GM04504 (cell line): ENCODE measurements at regions not wholly inside any gene's neighbourhood (a gene's known extent, or its start where the extent isn't known, plus 50 kb on each side); places are given as distances from the start of the nearest gene placed in this dataset.
"Not testable (repeated sequence)": the region's sequence is repeated elsewhere in the genome, so short reads cannot be mapped to it uniquely, and the experiment has no call there.

Experiments
- DNase-seq: peaks from one replicate; pipeline ENCODE4 v3.0.0-alpha.2; 2012; ENCODE audit warnings: low read depth

- no peak for DNase-seq
These were observed 353.2 kb downstream of the PRR16 start for GRCh38 chr5:120817044-120817985.

DNA sequence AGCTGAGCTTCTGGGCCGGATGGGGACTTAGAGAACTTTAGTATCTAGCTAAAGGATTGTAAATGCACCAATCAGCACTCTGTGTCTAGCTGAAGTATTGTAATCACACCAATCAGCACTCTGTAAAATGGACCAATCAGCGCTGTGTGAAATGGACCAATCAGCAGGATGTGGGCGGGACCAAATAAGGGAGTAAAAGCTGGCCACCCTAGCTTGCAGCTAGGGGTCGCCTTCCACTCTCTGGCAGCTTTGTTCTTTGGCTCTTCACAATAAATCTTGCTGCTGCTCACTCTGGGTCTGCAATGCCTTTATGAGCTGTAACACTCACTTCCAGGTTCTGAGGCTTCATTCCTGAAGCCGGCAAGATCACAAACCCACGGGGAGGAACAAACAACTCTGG, 354.0 kb downstream of the PRR16 start:
- no peak for DNase-seq

DNA sequence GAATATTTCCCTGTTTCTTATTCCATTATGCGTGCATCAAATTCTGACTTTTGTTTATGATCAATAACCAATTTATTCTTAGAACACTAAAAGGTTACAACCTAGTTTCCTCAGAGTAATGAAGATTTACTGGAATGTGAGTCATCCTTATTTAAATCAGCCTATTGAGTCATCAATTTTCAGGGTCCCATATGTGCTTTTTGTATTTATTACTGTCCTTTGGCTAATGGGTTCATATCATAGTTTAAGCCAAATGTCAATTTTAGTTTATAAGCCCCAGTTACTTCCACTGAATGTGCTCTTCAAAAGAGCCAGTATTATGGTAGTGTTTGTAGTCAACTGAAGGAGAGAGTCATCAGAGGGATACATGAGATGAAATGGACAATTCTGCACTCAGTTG, 359.2 kb downstream of the PRR16 start:
- no peak for DNase-seq

GRCh38 chr5:120831646-120832045, 367.5 kb downstream of the PRR16 start:
- not testable (repeated sequence) for DNase-seq

GRCh38 chr5:120841830-120842229, 377.7 kb downstream of the PRR16 start:
- no peak for DNase-seq

DNA sequence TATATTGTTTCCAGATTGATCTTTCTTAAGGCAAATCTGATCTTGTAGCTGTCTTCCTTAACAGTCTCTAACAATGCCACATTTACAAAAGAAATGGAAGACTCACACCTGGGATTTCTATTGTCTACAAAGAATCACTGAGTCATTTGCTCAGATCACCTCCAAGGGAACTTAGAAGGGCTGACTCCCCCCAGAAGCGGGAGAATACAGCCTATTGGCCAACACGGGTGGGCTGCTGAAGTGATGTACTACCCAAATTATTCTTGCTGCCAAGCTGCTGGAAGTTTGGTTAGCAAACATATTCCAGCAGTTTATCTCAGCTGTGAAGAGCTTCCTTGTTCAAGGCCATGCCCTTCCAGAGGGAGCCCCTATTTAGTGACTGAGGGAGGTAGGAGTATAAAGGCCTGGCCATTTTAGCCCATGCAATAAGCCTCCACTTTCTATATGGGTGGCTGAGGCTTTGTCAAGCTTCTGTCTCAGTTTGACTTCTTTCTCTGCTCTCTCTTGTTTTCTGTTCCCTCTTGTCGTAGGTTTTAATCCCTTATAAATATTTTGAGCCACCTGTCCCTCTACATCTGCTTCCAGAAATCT, 379.4 kb downstream of the PRR16 start:
- DNase-seq: no peak

DNA sequence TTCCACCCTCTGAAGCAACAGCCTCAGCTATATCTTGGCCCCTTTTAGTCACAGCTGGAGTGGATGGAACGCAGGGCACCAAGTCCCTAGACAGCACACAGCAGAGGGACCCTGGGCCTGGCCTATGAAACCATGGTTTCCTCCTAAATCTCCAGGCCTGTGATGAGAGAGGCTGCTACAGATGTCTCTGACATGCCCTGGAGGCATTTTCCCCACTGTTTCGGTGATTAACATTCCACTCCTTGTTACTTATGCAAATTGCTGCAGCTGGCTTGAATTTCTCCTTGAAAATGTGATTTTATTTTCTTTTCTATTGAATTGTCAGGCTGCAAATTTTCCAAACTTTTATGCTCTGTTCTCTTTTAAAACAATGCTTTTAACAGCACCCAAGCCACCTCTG, 384.8 kb downstream of the PRR16 start:
- no peak for DNase-seq

- no peak for DNase-seq
These were observed 388.2 kb downstream of the PRR16 start for GRCh38 chr5:120852222-120852860.

- no peak for DNase-seq
These were observed 402.9 kb downstream of the PRR16 start for GRCh38 chr5:120866997-120867396.

DNA sequence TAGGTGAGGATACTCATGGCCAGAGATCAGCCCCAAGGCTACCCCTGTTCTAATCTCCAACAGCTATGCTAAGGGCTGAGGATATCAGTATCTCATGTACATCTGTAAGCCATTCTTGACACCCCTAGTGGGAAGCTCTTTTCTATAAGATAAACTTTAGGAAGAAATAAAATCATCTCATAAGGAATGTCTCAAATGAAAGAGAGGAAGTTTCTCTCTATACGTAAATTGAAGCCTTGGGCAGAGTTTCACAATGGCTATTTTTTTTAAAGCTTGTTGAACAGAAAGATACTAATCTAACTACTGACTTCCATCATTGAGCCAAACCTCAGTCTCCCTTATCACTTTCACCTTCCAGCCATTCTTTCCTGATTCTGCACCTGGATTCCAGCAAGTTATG, 405.7 kb downstream of the PRR16 start:
- DNase-seq: no peak

DNA sequence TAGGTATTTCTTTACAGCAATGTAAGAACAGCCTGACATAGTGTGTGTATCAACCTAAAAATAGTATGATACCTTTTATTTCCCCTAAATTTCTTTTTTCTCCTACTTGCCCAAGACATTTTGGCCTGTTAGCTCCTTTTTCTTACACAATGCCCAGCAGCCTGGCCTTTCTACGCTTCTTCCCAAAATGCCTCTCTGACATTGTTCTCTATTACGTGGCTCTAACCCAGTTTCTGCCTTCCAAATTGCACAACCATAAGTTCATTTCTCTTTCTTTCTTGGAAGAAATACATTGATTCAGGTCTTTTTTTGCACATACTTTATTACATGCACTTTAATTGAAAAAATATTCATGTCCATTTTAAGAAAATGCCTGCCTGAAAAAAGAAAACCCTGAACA, 408.2 kb downstream of the PRR16 start:
- no peak for DNase-seq

DNA sequence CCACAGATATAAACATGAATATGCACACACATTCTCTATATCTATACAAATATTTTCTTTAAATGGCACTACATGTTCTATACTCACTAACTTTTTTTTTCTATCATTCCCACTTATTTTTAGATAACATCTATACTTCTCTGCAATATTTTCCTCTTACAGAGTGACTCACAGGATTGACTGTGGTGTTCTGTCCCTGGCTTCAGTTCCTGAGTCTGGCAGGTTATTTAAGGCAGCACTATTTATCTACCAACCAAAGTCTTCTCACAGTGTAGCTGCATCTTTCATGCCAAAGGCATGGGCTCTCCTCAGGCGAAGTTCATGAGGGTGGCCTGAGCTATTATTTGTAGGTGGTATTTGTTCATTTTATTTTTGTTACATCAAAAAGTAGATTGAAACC, 409.0 kb downstream of the PRR16 start:
- no peak for DNase-seq

DNA sequence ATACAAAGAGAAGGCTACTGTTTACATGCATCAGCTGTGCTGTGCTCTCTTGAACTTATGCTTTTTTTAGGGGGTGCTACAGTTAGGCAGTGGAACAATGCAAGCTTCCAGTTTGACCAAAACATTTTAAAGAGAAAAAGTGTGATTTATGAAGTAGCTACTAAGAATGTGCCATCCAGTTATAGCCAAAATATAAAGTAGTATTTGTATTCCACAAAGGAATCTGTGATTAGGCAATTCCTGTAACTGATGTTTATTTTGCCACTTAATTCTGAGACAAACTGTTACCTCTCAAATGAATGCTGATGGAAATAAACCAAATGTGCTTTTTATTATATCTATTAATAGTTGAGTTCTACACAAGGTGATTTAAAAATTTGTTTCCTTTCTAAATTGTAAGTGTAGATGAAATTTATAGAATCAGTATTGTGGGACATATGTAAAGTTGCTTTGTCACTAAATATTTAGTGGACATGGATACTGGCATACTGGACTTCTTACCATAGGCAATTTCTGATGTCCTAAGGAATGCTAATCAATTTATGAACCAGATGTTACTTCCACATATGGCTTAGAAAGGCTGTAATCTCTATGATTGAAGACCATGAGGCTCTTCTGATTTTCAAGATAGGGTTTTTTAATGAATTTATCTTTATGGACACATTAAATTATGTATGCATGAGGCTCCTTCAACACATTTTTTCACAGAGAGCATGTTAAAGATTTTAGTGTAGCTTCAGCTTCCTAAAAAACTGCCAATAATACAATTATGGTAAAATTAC, 410.2 kb downstream of the PRR16 start:
- no peak for DNase-seq

GRCh38 chr5:120882038-120882775, 418.1 kb downstream of the PRR16 start:
- no peak for DNase-seq

DNA sequence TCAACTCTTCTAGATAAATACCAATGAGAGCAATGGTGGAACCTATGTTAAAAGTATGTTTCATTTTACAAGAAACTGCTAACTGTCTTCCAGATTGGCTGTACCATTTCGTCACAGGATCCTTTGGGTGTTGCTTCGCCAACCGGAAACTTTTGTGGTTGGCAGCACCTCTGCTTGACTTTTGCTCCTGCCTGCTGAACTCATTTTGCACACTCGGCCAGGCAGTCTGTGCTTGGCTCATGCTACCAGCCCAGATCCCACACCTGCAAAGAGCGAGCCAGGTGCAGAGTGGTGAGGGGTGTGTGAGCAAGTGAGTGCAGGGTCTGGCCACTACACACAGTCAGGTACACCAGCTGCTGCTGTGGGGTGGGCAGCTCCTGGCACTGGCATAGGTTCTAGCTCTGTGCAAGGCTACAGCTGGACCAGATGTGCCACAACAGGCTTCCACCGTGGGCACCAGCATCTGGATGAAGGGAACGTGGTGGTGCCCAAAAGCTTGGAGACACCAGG, 422.3 kb downstream of the PRR16 start:
- no peak for DNase-seq

- no peak for DNase-seq
These were observed 431.6 kb downstream of the PRR16 start for GRCh38 chr5:120895660-120896059.

GRCh38 chr5:120901199-120901598, 437.1 kb downstream of the PRR16 start:
- peak; percentile 9 for DNase-seq

GRCh38 chr5:120907953-120908352, 443.9 kb downstream of the PRR16 start:
- no peak for DNase-seq

GRCh38 chr5:120910629-120911028, 446.5 kb downstream of the PRR16 start:
- no peak for DNase-seq

- no peak for DNase-seq
These were observed 449.3 kb downstream of the PRR16 start for GRCh38 chr5:120913396-120913795.

DNA sequence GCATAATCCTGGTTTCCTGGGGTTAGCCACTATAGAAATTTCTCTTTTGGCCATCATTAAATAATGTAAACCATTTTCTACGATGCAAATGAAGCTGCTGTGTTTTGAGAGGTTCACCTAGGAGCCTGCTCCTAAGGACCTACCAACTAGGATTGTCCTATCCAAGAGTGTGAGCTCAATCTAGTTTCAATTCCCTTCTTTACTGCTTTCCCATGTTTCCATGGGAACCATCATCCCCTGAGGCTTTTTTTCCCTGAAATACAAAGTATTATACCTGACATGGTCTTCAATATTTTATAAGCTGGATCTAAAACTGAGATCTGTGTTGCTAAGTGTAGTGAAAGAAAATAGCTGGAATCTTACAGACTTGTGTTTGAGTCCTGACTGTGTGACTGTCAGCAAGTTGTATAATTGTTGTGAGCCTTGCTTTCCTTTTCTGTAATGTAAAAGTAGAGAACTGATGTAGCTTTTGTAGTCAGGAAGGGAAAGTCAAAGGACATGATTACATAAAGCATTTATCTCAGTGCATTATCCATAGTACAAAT, 453.2 kb downstream of the PRR16 start:
- no peak for DNase-seq
